ENCODE measurements at regions not wholly inside any gene's neighbourhood (a gene's known extent, or its start where the extent isn't known, plus 50 kb on each side); places are given as distances from the start of the nearest gene placed in this dataset.

DNA sequence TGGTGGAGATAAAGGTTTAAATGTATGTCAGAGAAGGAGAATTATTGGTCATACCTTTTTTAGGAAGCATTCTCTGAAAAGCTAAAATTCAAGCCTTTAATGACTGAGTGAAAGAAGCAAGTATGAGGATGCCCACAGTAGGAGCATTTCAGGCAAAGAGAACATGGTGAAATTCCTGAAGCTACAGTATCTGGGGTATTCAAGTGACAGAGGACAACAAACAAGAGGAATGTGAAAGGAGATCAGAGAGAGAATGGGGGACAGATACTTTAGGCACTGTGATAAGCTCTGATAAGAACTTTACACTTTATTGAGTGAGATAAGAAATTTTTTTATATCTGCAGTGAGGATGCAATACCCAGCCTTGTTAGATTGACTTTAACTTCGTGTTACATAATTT is 621.3 kb upstream of the AGA start:
- TF ChIP-seq, protein P1, sequence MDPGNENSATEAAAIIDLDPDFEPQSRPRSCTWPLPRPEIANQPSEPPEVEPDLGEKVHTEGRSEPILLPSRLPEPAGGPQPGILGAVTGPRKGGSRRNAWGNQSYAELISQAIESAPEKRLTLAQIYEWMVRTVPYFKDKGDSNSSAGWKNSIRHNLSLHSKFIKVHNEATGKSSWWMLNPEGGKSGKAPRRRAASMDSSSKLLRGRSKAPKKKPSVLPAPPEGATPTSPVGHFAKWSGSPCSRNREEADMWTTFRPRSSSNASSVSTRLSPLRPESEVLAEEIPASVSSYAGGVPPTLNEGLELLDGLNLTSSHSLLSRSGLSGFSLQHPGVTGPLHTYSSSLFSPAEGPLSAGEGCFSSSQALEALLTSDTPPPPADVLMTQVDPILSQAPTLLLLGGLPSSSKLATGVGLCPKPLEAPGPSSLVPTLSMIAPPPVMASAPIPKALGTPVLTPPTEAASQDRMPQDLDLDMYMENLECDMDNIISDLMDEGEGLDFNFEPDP (CRISPR knock-in tag; conservative IDR thresholded peaks at IDR 0.05), result no peak
- no peak for TF ChIP-seq POLR2A (IDR thresholded peaks at IDR 0.05; ENCODE audit: insufficient read depth in 1 of 2, low read depth in 2 of 2, low read length in 2 of 2)

Measured in HepG2 (cell line).